ENCODE measurements at regions not wholly inside any gene's neighbourhood (a gene's known extent, or its start where the extent isn't known, plus 50 kb on each side); places are given as distances from the start of the nearest gene placed in this dataset.

DNA sequence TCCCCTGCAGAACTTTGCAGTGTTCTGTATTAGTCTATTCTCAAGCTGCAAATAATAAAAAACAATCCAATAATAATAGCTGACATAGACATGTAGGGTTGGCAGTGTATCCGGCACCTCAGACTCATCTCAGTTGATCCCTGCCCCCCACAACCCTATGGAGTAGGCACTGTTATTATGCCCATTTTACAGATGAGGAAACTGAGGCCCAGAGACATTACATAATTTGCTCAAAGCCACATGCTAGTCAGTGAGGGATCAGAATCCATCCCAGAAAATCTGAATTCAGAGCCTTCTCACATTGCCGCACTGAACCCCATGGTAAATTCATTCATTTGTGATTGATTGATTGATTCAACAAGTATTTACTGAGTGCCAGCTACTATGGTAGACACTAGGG, 226.6 kb upstream of the PWP1 start:
- TF ChIP-seq SIN3A (IDR thresholded peaks at IDR 0.05; ENCODE audit: borderline replicate concordance, insufficient read depth, low read length) (no peak), TAF1 (IDR thresholded peaks at IDR 0.05; ENCODE audit: borderline replicate concordance, insufficient read depth, low read length) (no peak), FOXP2 (optimal IDR thresholded peaks at IDR 0.05; ENCODE audit: borderline replicate concordance, extremely low read depth, extremely low read length, insufficient read depth) (no peak), POLR2AphosphoS5 (IDR thresholded peaks at IDR 0.05; ENCODE audit: low read depth, low read length) (no peak)
- TF ChIP-seq, protein P1, sequence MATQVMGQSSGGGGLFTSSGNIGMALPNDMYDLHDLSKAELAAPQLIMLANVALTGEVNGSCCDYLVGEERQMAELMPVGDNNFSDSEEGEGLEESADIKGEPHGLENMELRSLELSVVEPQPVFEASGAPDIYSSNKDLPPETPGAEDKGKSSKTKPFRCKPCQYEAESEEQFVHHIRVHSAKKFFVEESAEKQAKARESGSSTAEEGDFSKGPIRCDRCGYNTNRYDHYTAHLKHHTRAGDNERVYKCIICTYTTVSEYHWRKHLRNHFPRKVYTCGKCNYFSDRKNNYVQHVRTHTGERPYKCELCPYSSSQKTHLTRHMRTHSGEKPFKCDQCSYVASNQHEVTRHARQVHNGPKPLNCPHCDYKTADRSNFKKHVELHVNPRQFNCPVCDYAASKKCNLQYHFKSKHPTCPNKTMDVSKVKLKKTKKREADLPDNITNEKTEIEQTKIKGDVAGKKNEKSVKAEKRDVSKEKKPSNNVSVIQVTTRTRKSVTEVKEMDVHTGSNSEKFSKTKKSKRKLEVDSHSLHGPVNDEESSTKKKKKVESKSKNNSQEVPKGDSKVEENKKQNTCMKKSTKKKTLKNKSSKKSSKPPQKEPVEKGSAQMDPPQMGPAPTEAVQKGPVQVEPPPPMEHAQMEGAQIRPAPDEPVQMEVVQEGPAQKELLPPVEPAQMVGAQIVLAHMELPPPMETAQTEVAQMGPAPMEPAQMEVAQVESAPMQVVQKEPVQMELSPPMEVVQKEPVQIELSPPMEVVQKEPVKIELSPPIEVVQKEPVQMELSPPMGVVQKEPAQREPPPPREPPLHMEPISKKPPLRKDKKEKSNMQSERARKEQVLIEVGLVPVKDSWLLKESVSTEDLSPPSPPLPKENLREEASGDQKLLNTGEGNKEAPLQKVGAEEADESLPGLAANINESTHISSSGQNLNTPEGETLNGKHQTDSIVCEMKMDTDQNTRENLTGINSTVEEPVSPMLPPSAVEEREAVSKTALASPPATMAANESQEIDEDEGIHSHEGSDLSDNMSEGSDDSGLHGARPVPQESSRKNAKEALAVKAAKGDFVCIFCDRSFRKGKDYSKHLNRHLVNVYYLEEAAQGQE (IDR thresholded peaks at IDR 0.05; ENCODE audit: insufficient read depth in 1 of 2, low read depth in 2 of 2, low read length in 2 of 2) = no peak

DNA sequence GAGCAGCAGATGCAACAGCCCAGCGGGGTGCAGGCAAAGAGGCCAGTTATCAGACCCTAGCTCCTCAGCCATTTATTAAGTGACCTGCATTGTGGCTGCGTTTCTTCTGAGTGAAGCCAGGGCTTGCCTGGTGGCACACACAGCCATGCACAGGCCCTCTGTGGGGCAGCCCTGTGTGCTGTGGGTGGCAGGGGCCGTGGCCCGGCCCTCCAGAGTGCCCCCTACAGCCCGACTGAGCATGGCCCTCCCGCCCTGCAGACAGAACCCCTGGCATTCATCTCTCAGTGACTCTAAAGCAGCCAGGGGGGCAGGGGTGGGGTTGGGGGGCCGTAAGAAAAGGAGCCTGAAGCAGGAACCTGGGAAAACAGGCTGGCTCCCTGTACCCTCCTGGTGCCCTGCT, 226.0 kb upstream of the PWP1 start:
- TF ChIP-seq TAF1 (IDR thresholded peaks at IDR 0.05; ENCODE audit: borderline replicate concordance, insufficient read depth, low read length) (no peak), SIN3A (IDR thresholded peaks at IDR 0.05; ENCODE audit: borderline replicate concordance, insufficient read depth, low read length) (no peak), POLR2AphosphoS5 (IDR thresholded peaks at IDR 0.05; ENCODE audit: low read depth, low read length) (no peak), FOXP2 (optimal IDR thresholded peaks at IDR 0.05; ENCODE audit: borderline replicate concordance, extremely low read depth, extremely low read length, insufficient read depth) (no peak)
- TF ChIP-seq, protein P1 (IDR thresholded peaks at IDR 0.05; ENCODE audit: insufficient read depth in 1 of 2, low read depth in 2 of 2, low read length in 2 of 2) = no peak

DNA sequence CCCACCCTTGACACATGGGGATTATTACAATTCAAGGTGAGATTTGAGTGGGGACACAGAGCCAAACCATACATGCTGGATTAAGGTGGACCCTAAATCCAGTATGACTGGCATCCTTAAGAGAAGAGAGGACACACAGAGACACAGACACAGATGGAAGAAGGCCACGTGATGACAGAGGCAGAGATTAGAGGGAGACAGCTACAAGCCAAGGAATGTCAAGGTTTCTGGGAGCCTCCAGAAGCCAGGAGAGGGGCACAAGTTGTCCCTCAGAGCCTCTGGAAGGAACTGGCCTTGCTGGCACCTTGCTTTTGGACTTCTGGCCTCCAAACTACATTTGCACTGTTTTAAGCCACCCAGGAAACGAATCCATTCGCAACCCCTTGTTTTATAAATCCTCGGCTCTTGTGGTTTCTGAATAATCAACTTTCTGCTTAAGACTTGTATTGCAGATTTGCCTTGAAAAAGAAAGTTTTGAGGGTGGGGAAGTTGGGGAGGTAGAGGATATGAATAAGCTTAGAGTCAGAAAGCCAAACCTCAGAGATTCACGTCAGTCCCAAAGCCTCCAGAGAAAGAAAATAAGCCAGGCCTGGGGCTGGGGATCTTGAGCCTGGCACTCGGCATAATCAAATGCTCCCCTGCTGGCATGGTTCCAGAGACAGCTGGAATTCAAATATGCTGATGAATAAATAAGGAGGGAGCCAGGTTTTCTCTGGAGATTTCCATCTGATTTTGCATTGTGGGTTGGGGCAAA, 224.2 kb upstream of the PWP1 start:
- TF ChIP-seq FOXP2 (optimal IDR thresholded peaks at IDR 0.05; ENCODE audit: borderline replicate concordance, extremely low read depth, extremely low read length, insufficient read depth) (no peak), SIN3A (IDR thresholded peaks at IDR 0.05; ENCODE audit: borderline replicate concordance, insufficient read depth, low read length) (no peak), POLR2AphosphoS5 (IDR thresholded peaks at IDR 0.05; ENCODE audit: low read depth, low read length) (no peak), TAF1 (IDR thresholded peaks at IDR 0.05; ENCODE audit: borderline replicate concordance, insufficient read depth, low read length) (no peak)
- TF ChIP-seq, protein P1 (IDR thresholded peaks at IDR 0.05; ENCODE audit: insufficient read depth in 1 of 2, low read depth in 2 of 2, low read length in 2 of 2) = no peak

DNA sequence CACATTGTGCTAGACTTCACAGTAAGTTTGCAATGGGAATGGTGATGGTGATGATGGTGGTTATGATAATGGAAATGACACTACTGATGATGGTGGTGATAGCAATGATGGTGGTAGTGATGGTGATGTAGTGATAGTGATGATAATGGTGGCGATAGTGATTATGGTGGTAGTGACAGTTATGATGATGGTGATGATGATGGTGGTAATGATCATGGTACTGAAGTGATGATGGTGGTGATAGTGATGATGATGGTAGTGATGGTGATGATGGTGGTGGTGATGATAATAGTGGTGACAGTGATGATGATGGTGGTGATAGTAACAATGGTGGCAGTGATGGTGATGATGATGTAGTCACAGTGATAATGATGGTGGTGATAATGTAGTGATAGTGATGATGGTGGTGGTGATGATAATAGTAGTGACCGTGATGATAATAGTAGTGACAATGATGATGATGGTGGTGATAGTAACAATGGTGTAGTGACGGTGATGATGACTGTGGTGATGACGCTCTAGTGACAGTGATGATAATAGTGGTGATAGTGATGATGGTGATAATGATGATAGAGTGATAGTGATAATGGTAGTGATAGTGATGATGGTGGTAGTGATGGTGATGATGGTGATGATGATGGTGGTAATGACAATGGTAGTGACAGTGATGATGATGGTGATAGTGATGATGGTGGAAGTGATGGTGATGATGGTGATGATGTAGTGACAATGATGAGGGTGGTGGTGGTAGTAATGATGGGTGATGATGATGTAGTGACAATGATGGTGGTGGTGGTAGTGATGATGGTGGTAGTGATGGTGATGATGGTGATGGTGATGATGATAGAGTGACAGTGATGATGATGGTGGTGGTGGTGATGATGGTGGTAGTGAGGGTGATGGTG, 222.9 kb upstream of the PWP1 start:
- TF ChIP-seq SIN3A (IDR thresholded peaks at IDR 0.05; ENCODE audit: borderline replicate concordance, insufficient read depth, low read length) (no peak), TAF1 (IDR thresholded peaks at IDR 0.05; ENCODE audit: borderline replicate concordance, insufficient read depth, low read length) (no peak), FOXP2 (optimal IDR thresholded peaks at IDR 0.05; ENCODE audit: borderline replicate concordance, extremely low read depth, extremely low read length, insufficient read depth) (no peak), POLR2AphosphoS5 (IDR thresholded peaks at IDR 0.05; ENCODE audit: low read depth, low read length) (no peak)
- TF ChIP-seq, protein P1 (IDR thresholded peaks at IDR 0.05; ENCODE audit: insufficient read depth in 1 of 2, low read depth in 2 of 2, low read length in 2 of 2) = no peak
